ENCODE measurements at regions not wholly inside any gene's neighbourhood (a gene's known extent, or its start where the extent isn't known, plus 50 kb on each side); places are given as distances from the start of the nearest gene placed in this dataset.

GRCh38 chr2:187996630-187997029, 295.0 kb upstream of the GULP1 start:
- Mint-ChIP-seq H3K36me3 (ENCODE audit: insufficient read depth, unreplicated experiment) (no peaks in the 10 kb centered on the region), H3K4me3 (ENCODE audit: unreplicated experiment) (no peak overlapping the region), H3K27me3 (ENCODE audit: insufficient read depth, unreplicated experiment) (peaks cover 10% of the 10 kb centered on the region), H3K27ac (ENCODE audit: unreplicated experiment) (no peak overlapping the region), H3K4me1 (ENCODE audit: low read depth, unreplicated experiment) (no peaks in the 10 kb centered on the region), H3K9me3 (ENCODE audit: unreplicated experiment) (no peaks in the 10 kb centered on the region)
- ChIA-PET CTCF (no interaction called here), POLR2A (no interaction called here)
- Histone ChIP-seq H3K27me3 (replicated peaks; ENCODE audit: control insufficient read depth, insufficient read depth, low read length) (no peaks in the 10 kb centered on the region; the same call in 1 of the 2 replicates), H3K4me3 (ENCODE audit: low read depth, low read length) (no peak overlapping the region), H3K4me1 (no peaks in the 10 kb centered on the region), H3K9me3 (no peaks in the 10 kb centered on the region), H3K36me3 (ENCODE audit: control insufficient read depth, insufficient read depth, low read length) (no peaks in the 10 kb centered on the region)
- no peak for TF ChIP-seq CTCF (IDR thresholded peaks at IDR 0.05; ENCODE audit: insufficient read depth in 1 of 2, low read depth in 1 of 2, low read length in 1 of 2, severe bottlenecking in 1 of 2, unreplicated experiment in 1 of 2)
- no TSS peak for BruUV-seq (replicated peaks)
- DNase-seq, result no peak
- intact Hi-C loops (cut with micrococcal nuclease; ENCODE audit: unreplicated experiment), result no loop called here

- no peaks in the 10 kb centered on the region; the same call in 1 of the 2 replicates for H3K27me3 ChIP-seq (replicated peaks; ENCODE audit: control insufficient read depth, insufficient read depth, low read length)
- TF ChIP-seq CTCF (IDR thresholded peaks at IDR 0.05; ENCODE audit: insufficient read depth in 1 of 2, low read depth in 1 of 2, low read length in 1 of 2, severe bottlenecking in 1 of 2, unreplicated experiment in 1 of 2), result no peak
- Mint-ChIP-seq H3K27me3 (ENCODE audit: insufficient read depth, unreplicated experiment) (peaks cover 10% of the 10 kb centered on the region), H3K4me3 (ENCODE audit: unreplicated experiment) (no peak overlapping the region), H3K27ac (ENCODE audit: unreplicated experiment) (no peak overlapping the region), H3K9me3 (ENCODE audit: unreplicated experiment) (no peaks in the 10 kb centered on the region), H3K4me1 (ENCODE audit: low read depth, unreplicated experiment) (no peaks in the 10 kb centered on the region), H3K36me3 (ENCODE audit: insufficient read depth, unreplicated experiment) (no peaks in the 10 kb centered on the region)
- H3K36me3 ChIP-seq (ENCODE audit: control insufficient read depth, insufficient read depth, low read length), result no peaks in the 10 kb centered on the region
- DNase-seq, result no peak
- no peaks in the 10 kb centered on the region for H3K4me1 ChIP-seq
- no peaks in the 10 kb centered on the region for H3K9me3 ChIP-seq
- intact Hi-C loops (cut with micrococcal nuclease; ENCODE audit: unreplicated experiment), result no loop called here
- no peak overlapping the region for H3K4me3 ChIP-seq (ENCODE audit: low read depth, low read length)
- CTCF ChIA-PET, result no interaction called here
- POLR2A ChIA-PET, result no interaction called here
- BruUV-seq (replicated peaks), result no TSS peak
Observed at GRCh38 chr2:188000189-188000588, 291.5 kb upstream of the GULP1 start.

GRCh38 chr2:188003800-188004199, 287.9 kb upstream of the GULP1 start:
- H3K36me3 Mint-ChIP-seq (ENCODE audit: insufficient read depth, unreplicated experiment), result no peaks in the 10 kb centered on the region
- Histone ChIP-seq H3K4me3 (ENCODE audit: low read depth, low read length) (no peak overlapping the region), H3K36me3 (ENCODE audit: control insufficient read depth, insufficient read depth, low read length) (no peaks in the 10 kb centered on the region), H3K4me1 (no peaks in the 10 kb centered on the region), H3K27me3 (replicated peaks; ENCODE audit: control insufficient read depth, insufficient read depth, low read length) (no peaks in the 10 kb centered on the region), H3K9me3 (no peaks in the 10 kb centered on the region)
- ChIA-PET CTCF (no interaction called here), POLR2A (no interaction called here)
- intact Hi-C loops (cut with micrococcal nuclease; ENCODE audit: unreplicated experiment), result no loop called here
- no peak overlapping the region for H3K27ac Mint-ChIP-seq (ENCODE audit: unreplicated experiment)
- H3K4me1 Mint-ChIP-seq (ENCODE audit: low read depth, unreplicated experiment), result no peaks in the 10 kb centered on the region
- H3K27me3 Mint-ChIP-seq (ENCODE audit: insufficient read depth, unreplicated experiment), result peaks cover 5% of the 10 kb centered on the region
- no peaks in the 10 kb centered on the region for H3K9me3 Mint-ChIP-seq (ENCODE audit: unreplicated experiment)
- H3K4me3 Mint-ChIP-seq (ENCODE audit: unreplicated experiment), result no peak overlapping the region
- no TSS peak for BruUV-seq (replicated peaks)
- no peak for TF ChIP-seq CTCF (IDR thresholded peaks at IDR 0.05; ENCODE audit: insufficient read depth in 1 of 2, low read depth in 1 of 2, low read length in 1 of 2, severe bottlenecking in 1 of 2, unreplicated experiment in 1 of 2)
- DNase-seq, result no peak
